Liver (tissue), 7 donors: ENCODE measurements at regions not wholly inside any gene's neighbourhood (a gene's known extent, or its start where the extent isn't known, plus 50 kb on each side); places are given as distances from the start of the nearest gene placed in this dataset.

Experiments used
- DNase-seq: peaks from one replicate; pipeline ENCODE4 v3.0.0-alpha.2; 2017; ENCODE audit warnings: low spot score
- H3K27ac ChIP-seq, 2 donors: one replicate each; pipeline ENCODE4 v1.7.0; 2013; ENCODE audit warnings: inconsistent platforms in 2 of 2, low read length in 2 of 2, control low read depth in 1 of 2, low read depth in 1 of 2, mild to moderate bottlenecking in 1 of 2
- H3K27me3 ChIP-seq, 4 donors: one replicate each; pipeline versions ENCODE4 v1.6.1 to v1.7.0; 2013; ENCODE audit warnings: low read length in 3 of 4, inconsistent platforms in 1 of 4, mild to moderate bottlenecking in 1 of 4, moderate library complexity in 1 of 4; ENCODE audit not compliant: control insufficient read depth in 4 of 4, insufficient read depth in 4 of 4
- H3K36me3 ChIP-seq, 4 donors: one replicate each; pipeline versions ENCODE4 v1.6.1 to v1.7.0; 2013; ENCODE audit warnings: low read length in 3 of 4, mild to moderate bottlenecking in 3 of 4, low read depth in 1 of 4, moderate library complexity in 1 of 4; ENCODE audit not compliant: control insufficient read depth in 4 of 4, insufficient read depth in 3 of 4
- H3K4me1 ChIP-seq, 4 donors: one replicate each; pipeline versions ENCODE4 v1.6.1 to v1.7.0; 2013; ENCODE audit warnings: low read length in 3 of 4, mild to moderate bottlenecking in 3 of 4, moderate library complexity in 1 of 4; ENCODE audit not compliant: control insufficient read depth in 4 of 4, insufficient read depth in 4 of 4
- H3K4me3 ChIP-seq, 3 donors: one replicate each; pipeline versions ENCODE4 v1.6.1 to v1.7.0; 2013; ENCODE audit warnings: low read length in 3 of 3, control low read depth in 1 of 3, low read depth in 1 of 3, mild to moderate bottlenecking in 1 of 3
- H3K9ac ChIP-seq, 2 donors: one replicate each; pipeline ENCODE4 v1.7.0; 2013; ENCODE audit warnings: low read length in 2 of 2, mild to moderate bottlenecking in 2 of 2, moderate library complexity in 2 of 2, control low read depth in 1 of 2, low read depth in 1 of 2
- H3K9me3 ChIP-seq, 4 donors: one replicate each; pipeline versions ENCODE4 v1.6.1 to v1.7.0; 2013; ENCODE audit warnings: low read length in 3 of 4; ENCODE audit not compliant: control insufficient read depth in 4 of 4
- FOXA1 ChIP-seq: IDR thresholded peaks from 2 replicates; pipeline ENCODE4 v1.6.1; 2016; ENCODE audit warnings: antibody characterized with exemption
- FOXA2 ChIP-seq: IDR thresholded peaks from 2 replicates; pipeline ENCODE4 v1.6.1; 2016; ENCODE audit warnings: antibody characterized with exemption
- GABPA ChIP-seq, 2 donors: IDR thresholded peaks in 1 of 2; conservative IDR thresholded peaks in 1 of 2; 2 replicates each; pipeline ENCODE4 v1.6.1; 2016; ENCODE audit warnings: antibody characterized with exemption in 2 of 2, mild to moderate bottlenecking in 1 of 2, moderate library complexity in 1 of 2
- JUND ChIP-seq, 2 donors: IDR thresholded peaks; 2 replicates each; pipeline ENCODE4 v1.6.1; 2016; ENCODE audit warnings: antibody characterized with exemption in 2 of 2
- RXRA ChIP-seq, 2 donors: IDR thresholded peaks; 2 replicates each; pipeline ENCODE4 v1.6.1; 2017 to 2018; ENCODE audit warnings: antibody characterized with exemption in 2 of 2, mild to moderate bottlenecking in 1 of 2
- SP1 ChIP-seq: IDR thresholded peaks from 2 replicates; pipeline ENCODE4 v1.6.1; 2018; ENCODE audit warnings: antibody characterized with exemption, mild to moderate bottlenecking
- TAF1 ChIP-seq: conservative IDR thresholded peaks from 2 replicates; pipeline ENCODE4 v1.6.1; 2016; ENCODE audit warnings: antibody characterized with exemption, mild to moderate bottlenecking
- YY1 ChIP-seq: IDR thresholded peaks from 2 replicates; pipeline ENCODE4 v1.6.1; 2016; ENCODE audit warnings: antibody characterized with exemption, mild to moderate bottlenecking
- WGBS: extraction: QIAGEN DNeasy Blood & Tissue Kit; methylation state at CpG from one replicate; pipeline ENCODE4 v1.1.7; 2013; 5-methylcytosine and 5-hydroxymethylcytosine counted together
- TF ChIP-seq, protein P1 (sequence below): IDR thresholded peaks from 2 replicates; pipeline ENCODE4 v1.6.1; 2016; ENCODE audit warnings: antibody characterized with exemption
- TF ChIP-seq, protein P2 (sequence below): IDR thresholded peaks from 2 replicates; pipeline ENCODE4 v1.6.1; 2016; ENCODE audit warnings: antibody characterized with exemption
- TF ChIP-seq, protein P3 (sequence below): IDR thresholded peaks from 2 replicates; pipeline ENCODE4 v1.6.1; 2016; ENCODE audit warnings: antibody characterized with exemption
- TF ChIP-seq, protein P4 (sequence below): IDR thresholded peaks from 2 replicates; pipeline ENCODE4 v1.6.1; 2016; ENCODE audit warnings: antibody characterized with exemption, mild to moderate bottlenecking
- donor health status: healthy.
- donor health status: healthy.
- donor health status: healthy.
- donor health status: healthy.

DNA sequence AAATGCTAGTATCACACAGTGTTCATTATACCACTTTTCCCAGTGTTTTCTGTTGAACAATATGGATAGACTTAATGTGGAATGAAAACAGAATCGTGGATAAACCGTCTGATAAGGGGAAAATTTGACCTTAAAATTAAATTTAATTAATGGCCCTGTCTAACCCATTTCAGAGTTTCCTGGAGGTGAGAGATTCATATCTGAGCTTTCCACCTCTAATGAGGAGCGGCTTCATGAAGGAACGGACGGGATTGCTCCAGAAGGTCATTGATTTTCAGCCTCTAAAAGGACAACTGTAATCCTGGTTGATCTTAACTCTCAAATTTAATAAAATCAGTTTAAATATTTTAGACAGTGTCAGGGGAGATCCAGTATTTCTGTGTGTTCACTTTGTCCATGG lies 874.9 kb downstream of the GRID1 start:
- no peaks in the 10 kb centered on the region for H3K4me1 ChIP-seq
- DNase-seq, result no peak
- no peaks in the 10 kb centered on the region for H3K27me3 ChIP-seq
- no peak overlapping the region for H3K9ac ChIP-seq
- TF ChIP-seq, protein P1, sequence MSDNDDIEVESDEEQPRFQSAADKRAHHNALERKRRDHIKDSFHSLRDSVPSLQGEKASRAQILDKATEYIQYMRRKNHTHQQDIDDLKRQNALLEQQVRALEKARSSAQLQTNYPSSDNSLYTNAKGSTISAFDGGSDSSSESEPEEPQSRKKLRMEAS, result no peak
- no peak for TF ChIP-seq TAF1
- TF ChIP-seq, protein P2, sequence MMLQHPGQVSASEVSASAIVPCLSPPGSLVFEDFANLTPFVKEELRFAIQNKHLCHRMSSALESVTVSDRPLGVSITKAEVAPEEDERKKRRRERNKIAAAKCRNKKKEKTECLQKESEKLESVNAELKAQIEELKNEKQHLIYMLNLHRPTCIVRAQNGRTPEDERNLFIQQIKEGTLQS, result no peak
- TF ChIP-seq FOXA1, result no peak
- TF ChIP-seq, protein P3, sequence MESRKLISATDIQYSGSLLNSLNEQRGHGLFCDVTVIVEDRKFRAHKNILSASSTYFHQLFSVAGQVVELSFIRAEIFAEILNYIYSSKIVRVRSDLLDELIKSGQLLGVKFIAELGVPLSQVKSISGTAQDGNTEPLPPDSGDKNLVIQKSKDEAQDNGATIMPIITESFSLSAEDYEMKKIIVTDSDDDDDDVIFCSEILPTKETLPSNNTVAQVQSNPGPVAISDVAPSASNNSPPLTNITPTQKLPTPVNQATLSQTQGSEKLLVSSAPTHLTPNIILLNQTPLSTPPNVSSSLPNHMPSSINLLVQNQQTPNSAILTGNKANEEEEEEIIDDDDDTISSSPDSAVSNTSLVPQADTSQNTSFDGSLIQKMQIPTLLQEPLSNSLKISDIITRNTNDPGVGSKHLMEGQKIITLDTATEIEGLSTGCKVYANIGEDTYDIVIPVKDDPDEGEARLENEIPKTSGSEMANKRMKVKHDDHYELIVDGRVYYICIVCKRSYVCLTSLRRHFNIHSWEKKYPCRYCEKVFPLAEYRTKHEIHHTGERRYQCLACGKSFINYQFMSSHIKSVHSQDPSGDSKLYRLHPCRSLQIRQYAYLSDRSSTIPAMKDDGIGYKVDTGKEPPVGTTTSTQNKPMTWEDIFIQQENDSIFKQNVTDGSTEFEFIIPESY, result no peak
- TF ChIP-seq YY1, result no peak
- TF ChIP-seq, protein P4, sequence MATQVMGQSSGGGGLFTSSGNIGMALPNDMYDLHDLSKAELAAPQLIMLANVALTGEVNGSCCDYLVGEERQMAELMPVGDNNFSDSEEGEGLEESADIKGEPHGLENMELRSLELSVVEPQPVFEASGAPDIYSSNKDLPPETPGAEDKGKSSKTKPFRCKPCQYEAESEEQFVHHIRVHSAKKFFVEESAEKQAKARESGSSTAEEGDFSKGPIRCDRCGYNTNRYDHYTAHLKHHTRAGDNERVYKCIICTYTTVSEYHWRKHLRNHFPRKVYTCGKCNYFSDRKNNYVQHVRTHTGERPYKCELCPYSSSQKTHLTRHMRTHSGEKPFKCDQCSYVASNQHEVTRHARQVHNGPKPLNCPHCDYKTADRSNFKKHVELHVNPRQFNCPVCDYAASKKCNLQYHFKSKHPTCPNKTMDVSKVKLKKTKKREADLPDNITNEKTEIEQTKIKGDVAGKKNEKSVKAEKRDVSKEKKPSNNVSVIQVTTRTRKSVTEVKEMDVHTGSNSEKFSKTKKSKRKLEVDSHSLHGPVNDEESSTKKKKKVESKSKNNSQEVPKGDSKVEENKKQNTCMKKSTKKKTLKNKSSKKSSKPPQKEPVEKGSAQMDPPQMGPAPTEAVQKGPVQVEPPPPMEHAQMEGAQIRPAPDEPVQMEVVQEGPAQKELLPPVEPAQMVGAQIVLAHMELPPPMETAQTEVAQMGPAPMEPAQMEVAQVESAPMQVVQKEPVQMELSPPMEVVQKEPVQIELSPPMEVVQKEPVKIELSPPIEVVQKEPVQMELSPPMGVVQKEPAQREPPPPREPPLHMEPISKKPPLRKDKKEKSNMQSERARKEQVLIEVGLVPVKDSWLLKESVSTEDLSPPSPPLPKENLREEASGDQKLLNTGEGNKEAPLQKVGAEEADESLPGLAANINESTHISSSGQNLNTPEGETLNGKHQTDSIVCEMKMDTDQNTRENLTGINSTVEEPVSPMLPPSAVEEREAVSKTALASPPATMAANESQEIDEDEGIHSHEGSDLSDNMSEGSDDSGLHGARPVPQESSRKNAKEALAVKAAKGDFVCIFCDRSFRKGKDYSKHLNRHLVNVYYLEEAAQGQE, result no peak
- TF ChIP-seq FOXA2, result no peak
- no peak for TF ChIP-seq JUND (IDR thresholded peaks at IDR 0.05)
- no peak for TF ChIP-seq RXRA (IDR thresholded peaks at IDR 0.05)
- no peaks in the 10 kb centered on the region for H3K36me3 ChIP-seq
- no peak overlapping the region for H3K4me3 ChIP-seq
- no peak overlapping the region for H3K27ac ChIP-seq
- H3K9me3 ChIP-seq, result no peaks in the 10 kb centered on the region
- WGBS, result 65% methylated on average over 5 of the region's 5 CpGs

DNA sequence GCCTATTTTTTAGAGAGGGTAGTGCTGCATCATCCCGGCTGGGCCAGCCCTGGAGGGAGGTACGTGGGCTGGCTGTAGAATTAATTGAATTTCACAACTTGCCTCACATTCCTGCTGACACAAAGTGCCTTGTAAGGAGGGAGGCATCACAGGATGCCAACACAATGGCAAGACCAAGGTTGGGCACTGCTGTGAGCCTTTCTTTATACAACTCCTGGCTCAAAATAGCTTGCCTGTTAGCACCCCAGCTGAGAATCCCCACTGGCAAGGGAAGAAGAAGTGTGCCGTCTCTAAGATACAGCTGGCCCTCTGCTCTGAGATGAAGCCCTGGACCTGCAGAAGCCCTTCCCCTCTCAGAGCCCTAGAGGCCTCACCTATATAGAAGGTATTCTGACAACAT lies 873.9 kb downstream of the GRID1 start:
- no peak for DNase-seq
- Histone ChIP-seq H3K27me3 (no peaks in the 10 kb centered on the region), H3K9ac (no peak overlapping the region), H3K36me3 (no peaks in the 10 kb centered on the region), H3K4me3 (no peak overlapping the region), H3K27ac (no peak overlapping the region), H3K4me1 (no peaks in the 10 kb centered on the region), H3K9me3 (no peaks in the 10 kb centered on the region)
- WGBS, result 22% methylated on average over 3 of the region's 3 CpGs
- TF ChIP-seq, protein P1, result no peak
- TF ChIP-seq GABPA (IDR thresholded peaks at IDR 0.05 in 1 of 2, conservative IDR thresholded peaks at IDR 0.05 in 1 of 2) (no peak), SP1 (no peak), FOXA1 (no peak), TAF1 (no peak), RXRA (IDR thresholded peaks at IDR 0.05) (no peak)
- TF ChIP-seq, protein P4, result no peak
- TF ChIP-seq, protein P2, result no peak
